H1 (cell line): ENCODE measurements at regions not wholly inside any gene's neighbourhood (a gene's known extent, or its start where the extent isn't known, plus 50 kb on each side); places are given as distances from the start of the nearest gene placed in this dataset.

ENCODE experiments used
- CTCF ChIA-PET: fragments of 300-600 bp; sonication (Branson Sonifier 250); formaldehyde crosslinking; loops from one replicate; lab custom pipeline; 2021; ENCODE audit not compliant: partially characterized antibody; lab: Charles Lee
- POLR2A ChIA-PET: fragments of 300-600 bp; sonication (Branson Sonifier 250); formaldehyde crosslinking; loops from one replicate; lab custom pipeline; 2021; ENCODE audit warnings: inconsistent platforms; ENCODE audit not compliant: partially characterized antibody; lab: Charles Lee
- DNase-seq, 2 experiments: peaks; one replicate each; pipeline versions ENCODE4 v3.0.0 to v3.0.0-alpha.2; 2010 to 2022; ENCODE audit warnings: low spot score in 2 of 2, low read depth in 1 of 2, mixed read lengths in 1 of 2
- FAIRE-seq: peaks from 2 replicates; lab custom pipeline; 2011; peaks lifted over from hg19 to GRCh38; lab: Jason Lieb, UNC
- H2AFZ ChIP-seq: 2 replicates; pipeline ENCODE4 v1.8.1; 2012; ENCODE audit warnings: low read length, inconsistent platforms
- H2AK5ac ChIP-seq: 2 replicates; pipeline ENCODE4 v1.6.1; 2013; ENCODE audit warnings: low read depth, low read length
- H2BK120ac ChIP-seq: replicated peaks from 2 replicates; pipeline ENCODE3; 2013; ENCODE audit warnings: low read depth, low read length, inconsistent platforms
- H2BK12ac ChIP-seq: 2 replicates; pipeline ENCODE4 v1.6.1; 2013; ENCODE audit warnings: low read depth, low read length
- H2BK15ac ChIP-seq: 2 replicates; pipeline ENCODE4 v1.6.1; 2013; ENCODE audit warnings: low read length
- H2BK20ac ChIP-seq: 2 replicates; pipeline ENCODE4 v1.6.1; 2013; ENCODE audit warnings: low read length
- H2BK5ac ChIP-seq: 2 replicates; pipeline ENCODE4 v1.6.1; 2013; ENCODE audit warnings: low read depth, low read length
- H3K14ac ChIP-seq: 2 replicates; pipeline ENCODE4 v1.6.1; 2013; ENCODE audit warnings: inconsistent platforms; ENCODE audit not compliant: insufficient read length
- H3K18ac ChIP-seq: 2 replicates; pipeline ENCODE4 v1.6.1; 2013; ENCODE audit warnings: low read length; ENCODE audit errors: extremely low read depth
- H3K23ac ChIP-seq: 2 replicates; pipeline ENCODE4 v1.6.1; 2013; ENCODE audit warnings: inconsistent platforms; ENCODE audit not compliant: insufficient read length
- H3K23me2 ChIP-seq: 2 replicates; pipeline ENCODE4 v1.6.1; 2013; ENCODE audit warnings: low read depth, low read length
- H3K27ac ChIP-seq: 2 replicates; pipeline ENCODE4 v1.6.1; 2011; ENCODE audit warnings: low read depth, low read length, inconsistent platforms
- H3K27me3 ChIP-seq, 4 experiments: replicated peaks in 1 of 4; 1 replicate in 1 of 4; 2 replicates in 3 of 4; pipeline versions ENCODE4 v1.6.1 to v1.8.1; 2011 to 2013; ENCODE audit warnings: low read length in 3 of 4, mild to moderate bottlenecking in 3 of 4, inconsistent platforms in 2 of 4, mixed read lengths in 2 of 4, moderate library complexity in 1 of 4; ENCODE audit not compliant: control insufficient read depth in 3 of 4, insufficient read depth in 3 of 4; ENCODE audit errors: extremely low read depth in 1 of 4
- H3K36me3 ChIP-seq, 4 experiments: 2 replicates each; pipeline versions ENCODE4 v1.6.1 to v1.8.1; 2011 to 2013; ENCODE audit warnings: mild to moderate bottlenecking in 4 of 4, low read length in 3 of 4, moderate library complexity in 2 of 4, control low read depth in 1 of 4, inconsistent platforms in 1 of 4; ENCODE audit not compliant: insufficient read depth in 4 of 4, control insufficient read depth in 2 of 4
- H3K4ac ChIP-seq: replicated peaks from 2 replicates; pipeline ENCODE3; 2013; ENCODE audit warnings: low read length, low read depth, mixed read lengths, inconsistent platforms; ENCODE audit not compliant: insufficient read length
- H3K4me1 ChIP-seq, 4 experiments: replicated peaks in 1 of 4; 1 replicate in 1 of 4; 2 replicates in 3 of 4; pipeline versions ENCODE4 v1.6.1 to v1.8.1; 2011 to 2013; ENCODE audit warnings: low read length in 3 of 4, inconsistent platforms in 2 of 4, mixed read lengths in 1 of 4; ENCODE audit not compliant: insufficient read depth in 4 of 4, control insufficient read depth in 3 of 4
- H3K4me2 ChIP-seq, 2 experiments: 2 replicates each; pipeline versions ENCODE4 v1.6.1 to v1.8.1; 2011 to 2013; ENCODE audit warnings: low read depth in 2 of 2, low read length in 2 of 2, control low read depth in 1 of 2, inconsistent platforms in 1 of 2, mild to moderate bottlenecking in 1 of 2; ENCODE audit not compliant: insufficient read depth in 1 of 2
- H3K4me3 ChIP-seq, 4 experiments: fragments of 200-600, 300-600 bp in 1 of 4; sonication (generic), shearing (Covaris generic), sonication (Bioruptor Twin) in 1 of 4; 2 replicates each; pipeline versions ENCODE4 v1.5.1 to v1.8.1; 2011 to 2016; ENCODE audit warnings: low read length in 4 of 4, low read depth in 3 of 4, control low read depth in 2 of 4, inconsistent platforms in 2 of 4, mild to moderate bottlenecking in 2 of 4, mixed read lengths in 1 of 4, moderate library complexity in 1 of 4; ENCODE audit not compliant: insufficient read depth in 2 of 4; ENCODE audit errors: extremely low read depth in 1 of 4
- H3K56ac ChIP-seq: replicated peaks from 2 replicates; pipeline ENCODE3; 2013; ENCODE audit warnings: low read depth, mild to moderate bottlenecking, mixed read lengths, low read length, inconsistent platforms; ENCODE audit not compliant: insufficient read length
- H3K79me1 ChIP-seq: 2 replicates; pipeline ENCODE4 v1.6.1; 2013; ENCODE audit warnings: low read depth, low read length, control low read depth
- H3K79me2 ChIP-seq, 2 experiments: 2 replicates each; pipeline versions ENCODE4 v1.6.1 to v1.8.1; 2012 to 2013; ENCODE audit warnings: low read length in 2 of 2, mild to moderate bottlenecking in 2 of 2, inconsistent platforms in 1 of 2; ENCODE audit not compliant: insufficient read depth in 2 of 2, control insufficient read depth in 1 of 2
- H3K9ac ChIP-seq, 4 experiments: replicated peaks in 1 of 4; 1 replicate in 1 of 4; 2 replicates in 3 of 4; pipeline versions ENCODE4 v1.6.1 to v1.8.1; 2011 to 2013; ENCODE audit warnings: low read depth in 3 of 4, low read length in 3 of 4, control low read depth in 2 of 4, mild to moderate bottlenecking in 2 of 4, moderate library complexity in 2 of 4, inconsistent platforms in 1 of 4; ENCODE audit errors: extremely low read depth in 1 of 4
- H3K9me3 ChIP-seq, 2 experiments: 2 replicates each; pipeline versions ENCODE4 v1.6.1 to v1.8.1; 2012 to 2013; ENCODE audit warnings: mild to moderate bottlenecking in 2 of 2, moderate library complexity in 2 of 2, control low read depth in 1 of 2, inconsistent platforms in 1 of 2, low read depth in 1 of 2, low read length in 1 of 2, mixed read lengths in 1 of 2; ENCODE audit not compliant: insufficient read depth in 2 of 2
- H4K20me1 ChIP-seq, 2 experiments: replicated peaks in 1 of 2; 2 replicates each; pipeline versions ENCODE3 to v1.8.1; 2011 to 2013; ENCODE audit warnings: inconsistent platforms in 2 of 2, low read length in 2 of 2, mild to moderate bottlenecking in 1 of 2; ENCODE audit not compliant: insufficient read depth in 2 of 2, control insufficient read depth in 1 of 2
- H4K5ac ChIP-seq: 2 replicates; pipeline ENCODE4 v1.6.1; 2013; ENCODE audit warnings: low read length, low read depth, mixed read lengths, inconsistent platforms; ENCODE audit not compliant: insufficient read length
- H4K8ac ChIP-seq: 2 replicates; pipeline ENCODE4 v1.8.0; 2013; ENCODE audit warnings: mild to moderate bottlenecking, moderate library complexity, low read length, inconsistent platforms; ENCODE audit not compliant: insufficient read depth; ENCODE audit errors: extremely low read depth
- H4K91ac ChIP-seq: replicated peaks from 2 replicates; pipeline ENCODE3; 2013; ENCODE audit warnings: low read length, mixed read lengths, inconsistent platforms; ENCODE audit not compliant: insufficient read length
- ATF3 ChIP-seq: IDR thresholded peaks from 2 replicates; pipeline ENCODE4 v1.6.1; 2011; ENCODE audit warnings: low read depth, mild to moderate bottlenecking, low read length; ENCODE audit not compliant: insufficient read depth
- KDM1A ChIP-seq: fragments of 200-600, 300-600 bp; sonication (generic); IDR thresholded peaks from 2 replicates; pipeline ENCODE4 v1.7.1; 2016; ENCODE audit warnings: mild to moderate bottlenecking, low read length, borderline replicate concordance
- PHF8 ChIP-seq: fragments of 200-600 bp; sonication (generic); conservative IDR thresholded peaks from 2 replicates; pipeline ENCODE4 v1.7.1; 2012; ENCODE audit warnings: low read depth, mild to moderate bottlenecking, inconsistent platforms, low read length, moderate library complexity
- SAP30 ChIP-seq: fragments of 300-600 bp; sonication (generic); IDR thresholded peaks from 2 replicates; pipeline ENCODE4 v1.7.1; 2012; ENCODE audit warnings: low read length, moderate library complexity, mild to moderate bottlenecking, inconsistent platforms; ENCODE audit not compliant: insufficient read depth, insufficient replicate concordance
- TBP ChIP-seq: IDR thresholded peaks from 2 replicates; pipeline ENCODE4 v1.6.1; 2011; ENCODE audit warnings: low read depth, low read length, improper control_type of control experiment
- TEAD4 ChIP-seq: IDR thresholded peaks from 2 replicates; pipeline ENCODE4 v1.6.1; 2012; ENCODE audit warnings: low read depth, low read length, inconsistent platforms, mixed read lengths
- WGBS, 2 experiments: shearing (Covaris generic) in 1 of 2; methylation state at CpG; one replicate each; pipeline versions ENCODE4 v1.1.6 to v1.1.7; 2013 to 2015; ENCODE audit warnings: low lambda C conversion rate in 2 of 2, mixed read lengths in 2 of 2, inconsistent platforms in 1 of 2, low coverage in 1 of 2, missing lambda C conversion rate in 1 of 2; ENCODE audit not compliant: insufficient replicate concordance in 2 of 2, insufficient coverage in 1 of 2, insufficient read length in 1 of 2; ENCODE audit errors: extremely low coverage in 1 of 2, missing lambda C conversion rate in 1 of 2; 5-methylcytosine and 5-hydroxymethylcytosine counted together

GRCh38 chr6:168216117-168216516 lies 103.5 kb downstream of the DACT2 start:
- no peak overlapping the region for H2BK20ac ChIP-seq
- no peak overlapping the region for H2BK5ac ChIP-seq
- H3K27ac ChIP-seq = no peak overlapping the region
- H3K56ac ChIP-seq = no peak overlapping the region
- H3K4me1 ChIP-seq = peaks cover 0 to 18% (median 9%) of the 10 kb centered on the region in 4 experiments; a peak in 5 of 7 replicates
- H4K20me1 ChIP-seq = no peaks in the 10 kb centered on the region
- H3K79me2 ChIP-seq = no peaks in the 10 kb centered on the region
- no peaks in the 10 kb centered on the region for H3K79me1 ChIP-seq
- H3K14ac ChIP-seq = no peak overlapping the region
- H3K23ac ChIP-seq = no peak overlapping the region
- H2BK12ac ChIP-seq = no peak overlapping the region
- H2AK5ac ChIP-seq = no peak overlapping the region
- H3K9me3 ChIP-seq = no peaks in the 10 kb centered on the region
- ChIA-PET CTCF (interaction anchor here (0.5 to 1.2 kb wide), 3 partner anchors 9 to 398 kb away, joined by 3 to 4 read pairs (median 3); no protein-coding TSS in a partner anchor), POLR2A (no interaction called here)
- peak overlapping the region in 1 of 4 experiments; percentile 1; a peak in 1 of 8 replicates for H3K4me3 ChIP-seq
- FAIRE-seq = no peak
- TF ChIP-seq TBP = no peak
- no peak for TF ChIP-seq PHF8
- no peak for TF ChIP-seq KDM1A
- no peak for TF ChIP-seq ATF3
- TF ChIP-seq TEAD4 = peak; percentile 79
- no peak for TF ChIP-seq SAP30
- H3K18ac ChIP-seq = no peak overlapping the region
- H3K36me3 ChIP-seq = no peaks in the 10 kb centered on the region
- H3K4ac ChIP-seq = no peak overlapping the region
- no peak overlapping the region for H4K8ac ChIP-seq
- peak overlapping the region; percentile 22 for H4K5ac ChIP-seq
- peak in 1 of 2 experiments; percentile 41 for DNase-seq
- no peak overlapping the region for H4K91ac ChIP-seq
- no peaks in the 10 kb centered on the region; a peak in 3 of 7 replicates for H3K27me3 ChIP-seq
- no peak overlapping the region for H3K9ac ChIP-seq
- 19% methylated on average over 6 of the region's 6 CpGs; no CpG with 5 or more reads in 1 of the 2 experiments for WGBS, 2 experiments
- H2AFZ ChIP-seq = no peak overlapping the region
- H3K4me2 ChIP-seq = no peak overlapping the region; a peak in 1 of 4 replicates
- no peak overlapping the region for H2BK15ac ChIP-seq
- H2BK120ac ChIP-seq = no peak overlapping the region
- H3K23me2 ChIP-seq = no peaks in the 10 kb centered on the region
